AG04449 (cell line): ENCODE measurements at regions not wholly inside any gene's neighbourhood (a gene's known extent, or its start where the extent isn't known, plus 50 kb on each side); places are given as distances from the start of the nearest gene placed in this dataset.

ENCODE experiments used
- CTCF ChIA-PET: fragments of 350-600 bp; formaldehyde crosslinking; extraction: SDS; loops from one replicate; lab custom pipeline; 2021; ENCODE audit warnings: antibody characterized with exemption; lab: Yijun Ruan, JAX
- POLR2A ChIA-PET: fragments of 400-600, 350-600 bp; formaldehyde crosslinking; extraction: SDS; loops from one replicate; lab custom pipeline; 2020; ENCODE audit warnings: antibody characterized with exemption, inconsistent platforms; lab: Yijun Ruan, JAX
- DNase-seq: peaks from one replicate; pipeline ENCODE4 v3.0.0-alpha.2; 2010; ENCODE audit warnings: low read depth, low spot score
- H3K4me3 ChIP-seq: 2 replicates; pipeline ENCODE4 v1.5.1; 2011; ENCODE audit warnings: low read depth, mild to moderate bottlenecking, control low read depth, low read length
- CTCF ChIP-seq: IDR thresholded peaks from one replicate; pipeline ENCODE4 v1.5.1; 2011; ENCODE audit warnings: mild to moderate bottlenecking, moderate library complexity, low read length, control low read depth, inconsistent platforms; ENCODE audit not compliant: insufficient read depth; ENCODE audit errors: missing control alignments

GRCh38 chr10:10479465-10479864 lies 538.2 kb upstream of the CELF2 start:
- H3K4me3 ChIP-seq = no peak overlapping the region
- ChIA-PET POLR2A (no interaction called here), CTCF (no interaction called here)
- no peak for TF ChIP-seq CTCF
- DNase-seq = no peak

- POLR2A ChIA-PET = no interaction called here
- CTCF ChIA-PET = no interaction called here
- DNase-seq = no peak
- H3K4me3 ChIP-seq = no peak overlapping the region
- no peak for TF ChIP-seq CTCF
Measured at GRCh38 chr10:10482613-10483012, 535.1 kb upstream of the CELF2 start.

- H3K4me3 ChIP-seq = no peak overlapping the region
- CTCF ChIA-PET = no interaction called here
- no peak for TF ChIP-seq CTCF
- POLR2A ChIA-PET = no interaction called here
- DNase-seq = no peak
Measured at GRCh38 chr10:10489076-10489475, 528.6 kb upstream of the CELF2 start.

GRCh38 chr10:10489805-10490571 lies 527.7 kb upstream of the CELF2 start:
- no peak overlapping the region for H3K4me3 ChIP-seq
- no peak for TF ChIP-seq CTCF
- ChIA-PET POLR2A (no interaction called here), CTCF (no interaction called here)
- DNase-seq = no peak

GRCh38 chr10:10490581-10490980 lies 527.1 kb upstream of the CELF2 start:
- H3K4me3 ChIP-seq = no peak overlapping the region
- ChIA-PET POLR2A (no interaction called here), CTCF (no interaction called here)
- TF ChIP-seq CTCF = no peak
- DNase-seq = no peak

GRCh38 chr10:10492420-10492819 lies 525.3 kb upstream of the CELF2 start:
- H3K4me3 ChIP-seq = no peak overlapping the region
- POLR2A ChIA-PET = no interaction called here
- CTCF ChIA-PET = no interaction called here
- no peak for DNase-seq
- TF ChIP-seq CTCF = no peak
